COLO829 (cell line): ENCODE measurements at regions not wholly inside any gene's neighbourhood (a gene's known extent, or its start where the extent isn't known, plus 50 kb on each side); places are given as distances from the start of the nearest gene placed in this dataset.

Experiments used
- DNase-seq: peaks from one replicate; pipeline ENCODE4 v3.0.0; 2012; ENCODE audit warnings: low spot score

DNA sequence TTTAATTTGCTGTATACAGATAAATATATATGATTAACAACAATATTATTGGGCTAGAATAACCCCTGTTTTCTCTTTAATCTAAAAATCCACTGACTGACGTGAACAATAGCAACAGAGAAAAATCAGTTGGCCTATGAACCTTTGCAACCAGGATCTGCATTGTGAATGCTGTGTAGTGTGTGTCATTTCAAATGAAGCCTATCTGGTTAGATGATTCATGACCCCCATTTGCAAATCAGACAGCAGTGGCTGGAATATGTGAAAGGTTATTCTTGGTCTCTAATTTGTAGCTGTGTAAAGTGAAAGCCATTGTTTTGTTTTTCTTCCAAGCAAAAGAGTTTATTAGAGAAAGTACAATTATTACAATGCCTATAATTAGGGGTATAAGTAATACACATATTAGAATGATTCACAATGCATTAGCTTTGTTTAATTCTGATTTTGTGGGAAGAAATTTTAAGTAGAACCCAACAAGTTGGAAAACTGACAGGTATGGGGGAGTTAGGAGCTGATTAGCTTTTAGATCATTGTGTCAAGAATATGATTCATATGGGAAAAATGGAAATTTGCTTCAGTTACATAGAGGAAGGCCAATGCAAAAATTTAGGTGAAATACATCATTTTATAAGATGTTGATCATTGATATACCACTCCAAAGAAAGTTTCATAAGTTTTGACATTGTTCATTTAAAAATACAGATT is 1362.2 kb upstream of the TMEFF2 start:
- peak; percentile 1 for DNase-seq

DNA sequence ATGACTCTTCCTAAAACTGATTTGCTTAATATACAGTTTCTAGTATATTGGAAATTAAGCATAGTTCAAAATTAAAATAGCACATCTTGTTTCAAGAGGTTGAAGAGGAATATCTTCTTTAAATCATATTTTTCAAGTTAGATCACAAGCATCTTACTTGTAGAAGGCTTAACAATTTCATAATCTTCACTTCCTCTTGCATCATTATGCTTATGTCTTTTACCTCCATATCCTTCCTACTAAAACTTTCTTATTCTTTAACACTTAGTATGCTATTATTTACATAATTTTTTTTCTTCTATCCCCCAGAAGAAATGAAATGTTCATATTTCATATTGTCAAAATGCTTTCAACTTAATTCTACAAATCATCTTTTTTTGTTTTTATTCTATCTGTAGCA is 1354.9 kb upstream of the TMEFF2 start:
- no peak for DNase-seq

DNA sequence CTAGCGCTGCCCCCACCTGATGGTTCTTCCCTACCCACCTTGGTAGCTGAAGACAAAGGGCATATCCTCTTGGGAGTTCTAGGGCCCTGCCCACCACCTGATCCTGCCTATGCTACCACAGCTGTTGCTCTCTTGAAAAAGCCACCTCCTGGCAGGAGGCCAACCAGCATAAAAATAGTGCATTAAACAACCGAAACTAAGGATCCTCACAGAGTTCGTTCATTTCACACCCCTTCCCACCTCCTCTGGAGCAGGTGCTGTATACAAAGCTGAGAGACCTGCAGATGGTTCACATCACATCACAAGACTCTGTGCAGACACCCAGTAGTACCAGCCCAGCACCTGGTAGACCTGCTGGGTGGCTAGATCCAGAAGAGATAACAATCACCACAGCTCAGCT is 1348.0 kb upstream of the TMEFF2 start:
- no peak for DNase-seq

DNA sequence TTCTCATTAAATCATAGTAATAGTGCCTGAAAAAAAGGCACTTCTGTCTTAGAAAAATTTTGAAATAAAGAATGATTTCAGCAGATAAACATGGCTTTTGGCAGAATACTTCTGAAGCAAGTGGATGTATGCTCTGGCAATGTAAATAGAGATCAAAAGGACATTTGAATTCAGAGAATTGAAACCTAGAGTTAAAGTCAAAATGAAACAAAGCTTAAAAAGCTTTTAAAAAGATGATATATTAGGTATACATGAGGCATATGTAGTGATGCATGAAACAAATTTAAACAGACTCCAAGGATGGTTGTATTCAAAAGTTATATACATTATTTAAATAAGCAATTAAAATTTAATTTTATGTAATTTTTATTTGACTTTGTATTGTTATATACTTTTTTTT is 1344.5 kb upstream of the TMEFF2 start:
- no peak for DNase-seq

DNA sequence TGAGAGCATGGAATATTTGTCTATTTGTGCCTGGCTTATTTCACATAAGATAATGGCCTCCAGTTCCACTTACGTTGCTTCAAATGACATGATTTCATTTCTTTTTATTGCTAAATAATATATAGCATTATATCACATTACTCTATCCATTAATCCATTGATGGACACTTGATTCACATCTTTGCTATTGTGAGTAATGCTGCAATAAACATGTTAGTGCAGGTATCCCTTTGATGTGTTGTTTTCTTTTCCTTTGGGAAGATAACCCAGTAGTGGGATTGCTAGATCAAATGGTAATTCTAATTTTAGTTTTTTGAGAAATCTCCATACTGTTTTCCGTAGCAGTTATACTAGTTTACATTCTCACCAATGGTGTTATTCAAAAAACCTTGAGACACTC is 1343.3 kb upstream of the TMEFF2 start:
- DNase-seq: no peak

DNA sequence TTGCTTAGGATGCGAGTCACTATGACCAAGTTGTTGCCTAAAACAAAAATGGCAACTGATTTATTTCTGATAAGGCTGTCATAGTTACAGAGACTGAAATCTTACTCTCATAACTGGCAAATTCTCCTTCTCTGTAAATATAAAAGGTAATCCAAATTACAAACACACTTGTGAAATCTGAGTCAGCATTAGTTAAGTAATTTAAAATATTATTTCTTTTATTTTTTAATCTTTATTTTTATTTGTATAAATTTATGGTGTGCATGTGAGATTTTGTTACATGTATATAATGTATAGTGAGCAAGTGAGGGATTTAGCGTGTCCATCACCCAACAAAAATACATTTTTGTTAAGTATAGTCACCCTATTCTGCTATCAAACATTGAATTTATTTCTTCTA is 1342.8 kb upstream of the TMEFF2 start:
- no peak for DNase-seq

DNA sequence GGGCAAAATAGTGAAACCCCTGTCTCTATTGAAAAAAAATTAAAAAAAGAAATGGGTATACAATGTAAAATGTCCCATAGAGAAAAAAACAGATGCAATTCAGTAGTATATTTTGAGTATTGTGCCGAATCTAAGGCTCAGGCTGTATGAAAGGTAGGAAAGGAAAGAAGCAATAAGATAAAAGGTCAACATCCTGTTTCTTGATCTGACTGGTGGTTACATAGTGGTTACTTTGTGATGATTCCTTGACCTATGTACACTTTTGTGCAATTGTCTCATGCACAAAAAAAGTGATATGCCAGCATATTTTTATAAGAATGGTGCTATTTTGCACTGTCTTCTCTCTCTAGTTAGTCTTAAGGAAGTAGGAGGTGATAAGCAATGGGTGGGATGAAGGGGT is 1333.7 kb upstream of the TMEFF2 start:
- no peak for DNase-seq

DNA sequence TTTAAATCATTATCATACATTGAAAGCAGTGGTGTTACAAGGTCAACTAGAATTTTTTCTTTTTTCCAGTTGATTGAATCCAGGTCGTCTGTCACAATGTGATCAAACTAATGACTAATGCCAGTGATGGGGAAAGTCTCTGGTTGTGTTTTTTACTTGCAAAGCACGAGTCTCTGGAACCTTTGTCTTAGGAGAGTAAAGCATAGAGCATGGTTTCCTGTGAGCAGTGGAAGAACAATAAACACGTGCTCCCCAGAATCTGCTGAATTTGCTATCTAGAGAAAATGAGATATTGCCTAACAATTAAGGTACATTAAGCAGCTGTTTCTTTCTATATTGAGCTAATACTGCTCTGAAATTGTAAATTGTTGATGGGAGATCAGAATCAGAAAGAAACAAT is 1332.4 kb upstream of the TMEFF2 start:
- no peak for DNase-seq

DNA sequence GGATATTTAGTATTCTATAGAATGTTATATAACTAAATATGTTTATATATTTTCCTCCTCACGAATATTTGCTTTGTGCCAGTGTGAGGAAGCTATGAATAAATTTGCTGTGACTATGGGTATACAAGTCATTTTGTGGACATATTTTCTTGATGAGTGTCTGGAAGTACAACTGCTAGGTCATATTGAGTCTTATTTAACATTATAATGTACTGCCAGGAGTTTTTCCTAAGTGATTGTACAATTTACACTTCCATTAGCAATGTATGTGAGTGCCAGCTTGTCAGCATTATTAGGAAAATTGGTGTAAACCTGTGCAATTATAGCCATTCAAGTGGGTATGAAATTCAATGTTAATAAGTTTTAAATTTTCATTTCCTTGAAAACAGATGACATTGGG is 1328.9 kb upstream of the TMEFF2 start:
- DNase-seq: no peak

DNA sequence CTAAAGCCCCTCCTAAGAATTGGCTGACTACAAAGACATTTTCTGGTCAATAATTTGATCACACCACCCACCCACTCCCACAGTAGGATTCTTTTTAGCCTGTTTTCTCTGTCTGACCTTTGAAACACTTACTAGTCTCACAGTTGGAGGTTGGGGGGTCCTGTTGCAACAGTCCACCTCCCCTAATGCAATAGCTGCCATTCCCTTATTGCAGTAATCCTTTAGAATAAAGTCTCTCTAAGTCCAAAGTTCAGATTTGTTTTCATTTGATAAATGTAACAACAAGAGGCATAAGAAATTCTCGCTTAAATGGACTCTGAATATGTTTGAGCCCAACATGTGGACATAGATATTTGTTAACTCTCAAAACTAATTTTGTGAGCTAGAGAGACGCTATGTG is 1326.8 kb upstream of the TMEFF2 start:
- no peak for DNase-seq

DNA sequence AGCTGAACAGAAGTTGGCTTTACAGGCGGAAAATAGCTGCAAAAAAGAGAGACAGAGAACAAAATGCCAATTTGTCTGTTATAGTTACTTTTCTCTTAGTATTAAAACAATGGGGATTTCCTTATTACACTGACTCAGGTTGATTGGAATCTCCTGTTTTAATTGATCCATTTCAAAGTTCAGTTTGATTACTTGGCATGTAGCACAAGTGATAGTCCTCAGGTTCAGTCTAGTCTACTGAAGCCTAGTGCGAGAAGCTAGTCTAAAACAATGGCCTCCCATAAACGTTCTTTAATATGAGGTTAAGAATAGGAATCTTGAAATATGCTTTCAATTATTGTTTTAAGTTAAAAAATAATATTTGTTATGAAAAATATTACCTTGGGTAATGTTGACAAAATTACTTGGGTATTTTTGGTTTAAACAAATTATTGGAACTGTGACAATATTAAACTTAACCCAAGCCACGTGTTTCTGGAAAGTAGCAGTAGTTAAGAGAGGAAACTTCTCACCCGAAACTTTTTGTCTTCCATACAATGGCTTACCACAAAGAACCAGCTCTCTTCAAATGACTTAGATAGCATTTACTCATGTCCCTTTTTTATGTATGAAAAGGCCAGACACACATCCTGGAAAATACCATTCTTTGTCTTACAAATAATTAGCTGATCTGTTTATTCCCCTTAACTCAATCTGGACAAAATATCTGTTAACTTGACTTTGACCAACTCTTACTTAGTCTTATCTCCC is 1326.2 kb upstream of the TMEFF2 start:
- no peak for DNase-seq

DNA sequence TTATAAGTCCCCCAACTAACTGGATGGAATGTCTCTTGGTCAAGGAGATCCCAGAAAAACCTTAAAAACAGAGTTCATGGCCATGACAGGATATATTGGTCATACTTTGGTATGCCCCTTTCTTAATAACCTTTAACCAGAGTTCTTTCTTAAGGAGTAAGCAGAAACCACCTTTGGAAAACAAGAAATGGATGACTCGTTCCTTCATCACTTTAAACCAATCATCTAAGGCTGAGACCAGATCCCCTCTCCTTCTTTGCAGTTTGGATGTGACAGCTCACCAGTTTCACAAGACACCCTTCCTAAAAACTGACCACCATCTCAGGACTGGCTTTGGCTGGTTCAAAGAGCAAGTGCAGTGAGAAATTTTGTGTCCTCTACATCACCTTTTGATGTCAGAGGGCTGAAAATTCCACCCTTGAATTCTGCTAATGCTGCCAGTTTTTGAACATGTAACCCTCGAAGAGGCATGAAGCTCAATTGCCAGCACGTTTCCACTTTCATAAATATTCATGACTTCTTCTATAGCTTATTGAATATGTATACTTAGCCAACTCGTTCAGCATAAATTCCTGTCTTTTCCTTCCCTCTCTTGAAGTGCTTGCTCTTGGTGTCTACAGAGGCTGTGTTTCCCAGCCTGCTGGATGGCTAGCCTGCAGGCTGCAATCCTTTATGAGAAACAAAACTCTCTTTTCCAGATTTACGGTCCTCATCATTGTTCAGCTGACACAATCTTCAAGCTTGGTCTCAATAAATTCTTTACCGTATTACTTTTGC is 1323.5 kb upstream of the TMEFF2 start:
- no peak for DNase-seq

DNA sequence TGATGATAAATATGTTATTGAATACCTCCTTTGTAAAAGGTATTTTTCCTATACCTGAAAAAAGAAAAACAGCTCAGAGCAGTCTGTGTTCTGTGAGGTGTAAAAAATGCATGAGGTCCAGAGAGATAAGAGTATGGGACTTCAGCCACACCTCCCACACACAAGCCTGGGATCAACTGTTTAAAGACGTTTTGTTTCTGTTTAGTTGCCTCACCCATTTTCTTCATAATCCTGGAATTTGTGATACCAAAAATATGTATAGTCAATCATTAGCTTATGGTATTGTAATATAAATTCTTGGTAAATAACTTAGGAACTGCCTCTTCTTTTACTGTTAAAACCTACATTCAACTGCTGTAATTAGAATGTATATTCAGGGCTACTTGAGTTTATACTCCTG is 1322.9 kb upstream of the TMEFF2 start:
- no peak for DNase-seq

DNA sequence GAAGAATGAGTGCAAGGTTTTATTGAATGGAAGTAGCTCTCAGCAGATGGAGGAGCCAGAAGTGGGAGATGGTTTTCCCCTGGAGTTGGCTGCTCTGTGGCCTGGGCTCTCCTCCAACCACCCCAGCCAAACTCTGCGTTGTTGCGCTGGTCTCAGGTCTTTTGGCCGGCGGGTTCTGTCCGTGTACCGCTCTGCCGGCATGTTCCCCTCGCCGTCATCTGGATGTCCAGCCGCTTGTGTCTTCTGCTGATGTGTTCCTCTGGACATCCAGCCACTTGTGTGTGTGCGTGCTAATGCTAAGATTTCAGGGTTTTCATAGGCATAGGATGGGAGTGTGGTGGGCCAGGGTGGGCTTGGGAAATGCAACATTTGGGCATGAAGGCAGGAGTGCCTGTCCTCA is 1311.3 kb upstream of the TMEFF2 start:
- no peak for DNase-seq

DNA sequence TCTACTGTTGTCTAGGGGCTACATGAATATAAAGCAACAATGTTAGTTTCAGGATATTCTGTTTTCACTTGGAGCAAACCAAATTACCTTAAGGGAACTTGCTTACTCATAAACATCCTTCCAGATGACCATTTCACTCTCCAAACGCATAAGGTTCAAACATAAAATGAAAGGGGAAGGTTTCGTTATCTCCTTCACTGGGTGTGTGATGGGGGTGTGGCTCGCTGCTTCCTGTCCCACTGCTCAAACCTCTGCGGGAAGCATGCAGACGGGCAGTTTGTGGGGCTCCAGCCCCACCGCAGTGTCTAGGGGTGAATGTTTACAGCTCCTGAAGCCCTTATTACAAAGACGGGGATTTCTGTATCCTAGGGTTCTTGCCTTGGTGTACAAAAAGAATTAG is 1310.9 kb upstream of the TMEFF2 start:
- DNase-seq: no peak

DNA sequence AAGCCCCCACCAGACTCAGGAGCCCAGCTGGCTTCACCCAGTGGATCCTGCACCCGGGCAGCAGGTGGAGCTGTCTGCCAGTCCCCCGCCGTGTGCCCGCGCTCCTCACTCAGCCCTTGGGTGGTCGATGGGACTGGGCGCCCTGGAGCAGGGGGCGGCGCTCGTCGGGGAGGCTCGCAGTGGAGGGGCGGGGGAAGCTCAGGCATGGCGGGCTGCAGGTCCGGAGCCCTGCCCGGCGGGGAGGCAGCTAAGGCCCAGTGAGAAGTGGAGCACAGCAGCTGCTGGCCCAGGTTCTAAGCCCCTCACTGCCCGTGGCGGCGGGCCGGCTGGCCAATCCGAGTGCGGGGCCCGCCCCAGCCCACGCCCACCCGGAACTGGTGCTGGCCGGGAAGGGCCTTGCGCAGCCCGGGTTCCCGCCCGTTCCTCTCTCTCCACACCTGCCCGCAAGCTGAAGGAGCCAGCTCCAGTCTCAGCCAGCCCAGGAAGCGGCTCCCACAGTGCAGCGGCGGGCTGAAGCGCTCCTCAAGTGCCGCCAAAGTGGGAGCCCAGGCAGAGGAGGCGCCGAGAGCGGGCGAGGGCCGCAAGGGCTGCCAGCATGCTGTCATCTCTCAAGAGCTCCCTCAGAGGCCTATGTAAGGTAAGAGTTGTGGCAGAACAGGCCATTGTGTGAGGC is 1307.8 kb upstream of the TMEFF2 start:
- DNase-seq: peak; percentile 2

DNA sequence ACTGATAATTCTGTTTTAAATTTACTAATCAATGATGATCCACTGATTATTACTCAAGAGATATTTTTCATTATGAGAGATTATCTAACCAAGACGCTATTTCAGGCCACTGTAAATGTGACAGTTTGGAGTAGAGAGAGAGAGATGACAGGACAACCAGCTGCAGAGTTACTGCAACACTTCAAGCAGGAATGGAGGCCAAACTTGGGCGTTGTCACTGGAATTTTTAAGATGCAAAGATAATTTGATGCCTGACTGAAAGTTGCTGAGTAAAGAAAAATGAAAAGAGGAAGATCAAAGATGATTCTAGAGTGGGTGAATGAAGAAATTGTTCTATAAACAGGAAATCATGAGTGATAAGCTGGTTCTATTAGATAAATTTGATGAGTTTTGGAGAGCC is 1302.1 kb upstream of the TMEFF2 start:
- DNase-seq: no peak

DNA sequence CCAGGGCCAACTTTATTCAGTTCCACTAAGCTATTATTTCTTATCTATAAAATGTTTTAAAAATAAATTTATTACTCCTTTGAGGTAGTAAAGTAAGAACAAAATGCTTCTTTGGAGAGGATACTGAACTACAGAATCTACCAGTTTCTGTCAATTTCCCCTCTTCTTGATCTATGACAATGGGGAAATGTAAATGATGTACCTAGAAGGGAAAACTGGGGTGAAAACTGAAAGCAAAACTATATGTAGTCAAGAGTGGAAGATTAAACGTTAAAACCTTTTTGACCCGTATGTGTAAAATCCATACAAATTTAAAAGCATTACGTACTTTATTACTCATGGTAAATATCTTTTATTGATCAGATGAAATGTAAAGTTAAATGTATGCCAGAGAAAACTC is 1287.8 kb upstream of the TMEFF2 start:
- no peak for DNase-seq

DNA sequence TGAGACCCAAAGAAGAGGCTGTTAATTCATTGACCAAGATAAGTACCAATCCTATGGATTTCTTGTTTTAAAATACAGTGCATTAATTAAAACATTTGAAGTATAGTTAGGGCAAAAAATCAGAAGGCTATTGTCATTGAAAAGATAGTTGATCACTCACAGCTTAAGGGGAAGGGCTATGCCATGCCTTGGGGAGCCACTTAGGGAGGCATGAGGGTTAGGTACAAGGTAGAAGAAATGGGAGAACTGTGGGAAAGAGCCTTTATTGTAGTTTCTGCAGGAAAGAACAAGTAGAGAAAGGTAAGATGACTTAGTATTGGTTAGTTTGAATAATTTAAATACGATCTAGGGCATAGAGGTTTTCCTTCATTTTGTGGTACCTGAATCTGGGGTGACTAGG is 1285.5 kb upstream of the TMEFF2 start:
- no peak for DNase-seq

DNA sequence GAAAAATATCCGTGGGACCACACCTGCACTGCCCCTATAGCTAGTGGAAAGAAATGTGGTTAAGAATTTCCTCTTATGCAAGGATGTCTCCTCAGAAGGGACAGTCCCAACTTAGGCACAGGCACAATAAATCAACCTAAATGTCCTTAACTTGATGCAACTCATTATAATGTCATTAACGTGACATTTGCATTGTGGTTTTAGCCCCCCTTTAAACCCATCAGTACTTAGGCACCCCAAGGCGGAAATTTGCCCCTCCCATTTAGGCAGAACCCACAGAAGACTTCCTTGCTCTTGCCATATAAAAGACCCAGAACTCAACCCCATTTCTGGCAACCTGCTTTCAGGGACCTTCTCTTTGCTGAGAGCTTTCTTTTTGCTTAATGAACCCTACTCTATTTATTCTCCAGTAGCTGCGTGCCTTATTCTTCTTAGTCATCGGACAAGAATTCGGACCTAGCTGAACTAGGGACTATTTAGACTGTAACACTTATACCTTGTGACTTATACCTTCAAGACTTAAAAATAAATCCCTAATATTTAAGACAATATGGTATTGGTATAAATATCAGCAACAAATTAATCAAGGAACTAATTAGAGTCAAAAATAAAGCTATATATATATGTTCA is 1281.6 kb upstream of the TMEFF2 start:
- DNase-seq: no peak

DNA sequence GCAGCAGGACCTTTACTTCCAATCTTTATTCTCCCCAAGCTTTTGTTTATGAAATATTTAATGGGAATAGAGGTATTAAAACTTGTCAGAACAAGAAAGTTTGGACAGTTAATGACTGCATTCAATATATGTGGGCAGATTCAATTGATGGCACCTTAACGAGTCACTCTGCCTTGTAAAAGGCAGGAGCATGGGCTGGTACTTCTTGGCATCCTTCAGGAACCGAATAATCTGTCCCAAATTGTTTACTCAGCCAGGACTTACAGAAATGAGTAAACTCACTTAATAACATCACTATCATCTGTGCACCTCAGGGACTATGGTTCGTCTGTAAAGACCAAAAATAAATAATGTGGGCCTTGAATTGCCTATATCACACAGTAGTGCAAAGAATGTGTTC is 1280.3 kb upstream of the TMEFF2 start:
- DNase-seq: no peak

DNA sequence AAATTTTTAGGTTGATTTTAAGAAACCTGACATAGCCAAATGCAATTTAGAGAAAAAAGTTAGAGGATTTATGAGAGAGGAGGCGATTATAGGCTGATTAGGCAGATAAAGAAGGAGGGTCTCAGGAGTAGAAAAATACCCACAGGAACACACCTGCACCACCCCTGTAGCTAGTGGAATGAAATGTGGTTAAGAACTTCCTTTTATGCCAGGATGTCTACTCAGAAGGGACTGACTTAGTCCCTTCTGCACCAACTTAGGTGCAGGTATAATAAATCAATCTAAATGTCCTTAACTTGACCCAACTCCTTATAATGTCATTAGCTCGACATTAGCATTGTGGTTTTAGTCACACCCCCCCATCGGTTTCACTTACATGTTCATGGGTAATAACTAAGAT is 1274.5 kb upstream of the TMEFF2 start:
- DNase-seq: no peak
